ENCODE measurements at regions not wholly inside any gene's neighbourhood (a gene's known extent, or its start where the extent isn't known, plus 50 kb on each side); places are given as distances from the start of the nearest gene placed in this dataset.

GRCh38 chr6:80623066-80623815 lies 516.8 kb downstream of the BCKDHB start:
- TF ChIP-seq, protein P1, sequence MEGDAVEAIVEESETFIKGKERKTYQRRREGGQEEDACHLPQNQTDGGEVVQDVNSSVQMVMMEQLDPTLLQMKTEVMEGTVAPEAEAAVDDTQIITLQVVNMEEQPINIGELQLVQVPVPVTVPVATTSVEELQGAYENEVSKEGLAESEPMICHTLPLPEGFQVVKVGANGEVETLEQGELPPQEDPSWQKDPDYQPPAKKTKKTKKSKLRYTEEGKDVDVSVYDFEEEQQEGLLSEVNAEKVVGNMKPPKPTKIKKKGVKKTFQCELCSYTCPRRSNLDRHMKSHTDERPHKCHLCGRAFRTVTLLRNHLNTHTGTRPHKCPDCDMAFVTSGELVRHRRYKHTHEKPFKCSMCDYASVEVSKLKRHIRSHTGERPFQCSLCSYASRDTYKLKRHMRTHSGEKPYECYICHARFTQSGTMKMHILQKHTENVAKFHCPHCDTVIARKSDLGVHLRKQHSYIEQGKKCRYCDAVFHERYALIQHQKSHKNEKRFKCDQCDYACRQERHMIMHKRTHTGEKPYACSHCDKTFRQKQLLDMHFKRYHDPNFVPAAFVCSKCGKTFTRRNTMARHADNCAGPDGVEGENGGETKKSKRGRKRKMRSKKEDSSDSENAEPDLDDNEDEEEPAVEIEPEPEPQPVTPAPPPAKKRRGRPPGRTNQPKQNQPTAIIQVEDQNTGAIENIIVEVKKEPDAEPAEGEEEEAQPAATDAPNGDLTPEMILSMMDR (IDR thresholded peaks at IDR 0.05; ENCODE audit: insufficient read depth, low read length), result no peak
- no peak for TF ChIP-seq GABPA (IDR thresholded peaks at IDR 0.05; ENCODE audit: low read depth)

Measured in HL-60 (cell line).